ENCODE measurements at regions not wholly inside any gene's neighbourhood (a gene's known extent, or its start where the extent isn't known, plus 50 kb on each side); places are given as distances from the start of the nearest gene placed in this dataset.

GRCh38 chr10:94174838-94175237, 181.1 kb downstream of the PLCE1 start:
- no peak for TF ChIP-seq POLR2A (IDR thresholded peaks at IDR 0.05; ENCODE audit: low read length)
- TF ChIP-seq GATA1 (IDR thresholded peaks at IDR 0.05; ENCODE audit: low read depth, low read length): no peak

Data from erythroblast (primary cell).